ENCODE measurements at regions not wholly inside any gene's neighbourhood (a gene's known extent, or its start where the extent isn't known, plus 50 kb on each side); places are given as distances from the start of the nearest gene placed in this dataset.

- WGBS (ENCODE audit: insufficient coverage, low coverage, missing lambda C conversion rate), result 0% methylated on average over 5 of the region's 5 CpGs
- no peak overlapping the region for H3K27ac ChIP-seq (ENCODE audit: extremely low read depth, low read depth, low read length)
- no peak overlapping the region for H3K9ac ChIP-seq (ENCODE audit: insufficient read depth in 1 of 2, low read depth in 2 of 2, low read length in 2 of 2)
- H4K20me1 ChIP-seq (replicated peaks; ENCODE audit: control insufficient read depth, insufficient read depth, low read length), result no peaks in the 10 kb centered on the region
- no peak for TF ChIP-seq STAG1 (CRISPR knock-in tag; IDR thresholded peaks at IDR 0.05; ENCODE audit: borderline replicate concordance)
- no peak for TF ChIP-seq MCM3 (IDR thresholded peaks at IDR 0.05)
- TF ChIP-seq HNRNPH1 (optimal IDR thresholded peaks at IDR 0.05; ENCODE audit: low read depth, low read length), result no peak
- no peak for TF ChIP-seq NELFE (IDR thresholded peaks at IDR 0.05; ENCODE audit: insufficient read depth, insufficient read length)
- no peak for TF ChIP-seq SIX5 (IDR thresholded peaks at IDR 0.05; ENCODE audit: borderline replicate concordance in 1 of 2, insufficient read depth in 1 of 2, low read depth in 1 of 2, low read length in 2 of 2)
- no peak for TF ChIP-seq YY1 (IDR thresholded peaks at IDR 0.05; ENCODE audit: borderline replicate concordance in 1 of 3, control insufficient read depth in 1 of 3, extremely low read depth in 1 of 3, insufficient read depth in 3 of 3, insufficient read length in 1 of 3, insufficient replicate concordance in 2 of 3, low read depth in 1 of 3, low read length in 2 of 3)
- TF ChIP-seq IRF9 (tag; IDR thresholded peaks at IDR 0.05), result no peak
- TF ChIP-seq HNRNPK (IDR thresholded peaks at IDR 0.05; ENCODE audit: low read depth, low read length, poor library complexity, severe bottlenecking), result no peak
- no peak for TF ChIP-seq BACH1 (tag; IDR thresholded peaks at IDR 0.05)
- no peak for TF ChIP-seq ZNF766 (CRISPR knock-in tag; conservative IDR thresholded peaks at IDR 0.05)
- TF ChIP-seq SREBF1 (IDR thresholded peaks at IDR 0.05; ENCODE audit: borderline replicate concordance, low read depth, low read length), result no peak
- TF ChIP-seq, protein P1, sequence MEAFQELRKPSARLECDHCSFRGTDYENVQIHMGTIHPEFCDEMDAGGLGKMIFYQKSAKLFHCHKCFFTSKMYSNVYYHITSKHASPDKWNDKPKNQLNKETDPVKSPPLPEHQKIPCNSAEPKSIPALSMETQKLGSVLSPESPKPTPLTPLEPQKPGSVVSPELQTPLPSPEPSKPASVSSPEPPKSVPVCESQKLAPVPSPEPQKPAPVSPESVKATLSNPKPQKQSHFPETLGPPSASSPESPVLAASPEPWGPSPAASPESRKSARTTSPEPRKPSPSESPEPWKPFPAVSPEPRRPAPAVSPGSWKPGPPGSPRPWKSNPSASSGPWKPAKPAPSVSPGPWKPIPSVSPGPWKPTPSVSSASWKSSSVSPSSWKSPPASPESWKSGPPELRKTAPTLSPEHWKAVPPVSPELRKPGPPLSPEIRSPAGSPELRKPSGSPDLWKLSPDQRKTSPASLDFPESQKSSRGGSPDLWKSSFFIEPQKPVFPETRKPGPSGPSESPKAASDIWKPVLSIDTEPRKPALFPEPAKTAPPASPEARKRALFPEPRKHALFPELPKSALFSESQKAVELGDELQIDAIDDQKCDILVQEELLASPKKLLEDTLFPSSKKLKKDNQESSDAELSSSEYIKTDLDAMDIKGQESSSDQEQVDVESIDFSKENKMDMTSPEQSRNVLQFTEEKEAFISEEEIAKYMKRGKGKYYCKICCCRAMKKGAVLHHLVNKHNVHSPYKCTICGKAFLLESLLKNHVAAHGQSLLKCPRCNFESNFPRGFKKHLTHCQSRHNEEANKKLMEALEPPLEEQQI (IDR thresholded peaks at IDR 0.05), result no peak
- TF ChIP-seq CTCFL (IDR thresholded peaks at IDR 0.05; ENCODE audit: borderline replicate concordance, insufficient read depth, low read depth, low read length, poor library complexity, severe bottlenecking), result no peak
- intact Hi-C loops (cut with micrococcal nuclease) (no loop called here), in situ Hi-C loops (cut with MboI) (no loop called here)
- no peaks in the 10 kb centered on the region for H3K9me3 ChIP-seq (replicated peaks; ENCODE audit: control insufficient read depth, insufficient read depth, low read depth, low read length)
- no peaks in the 10 kb centered on the region for H3K79me2 ChIP-seq (ENCODE audit: control insufficient read depth, insufficient read depth, low read length)
- H2AFZ ChIP-seq (ENCODE audit: low read depth, low read length), result no peak overlapping the region
- ChIA-PET CTCF (ENCODE audit: low intra/inter-chr PET ratio) (no interaction called here), POLR2A (no interaction called here)
- no peak overlapping the region for H3K4me2 ChIP-seq (ENCODE audit: insufficient read depth, low read length)
- H3K27me3 ChIP-seq (ENCODE audit: control insufficient read depth in 2 of 2, insufficient read depth in 2 of 2, low read length in 2 of 2), result peaks cover 0 to 11% of the 10 kb centered on the region in 2 experiments; a peak in 1 of 5 replicates
- no TSS peak for BruUV-seq (replicated peaks)
- no peak for FAIRE-seq
- H3K9me1 ChIP-seq (ENCODE audit: control insufficient read depth, insufficient read depth, low read length), result no peaks in the 10 kb centered on the region
- H3K4me3 ChIP-seq, result no peak overlapping the region
- ATAC-seq, result no peak
- H3K4me1 ChIP-seq (replicated peaks in 1 of 2; ENCODE audit: control insufficient read depth in 2 of 2, insufficient read depth in 2 of 2, low read length in 2 of 2), result no peaks in the 10 kb centered on the region
- H3K36me3 ChIP-seq (ENCODE audit: control insufficient read depth, insufficient read depth, low read length), result no peaks in the 10 kb centered on the region
- DNase-seq (ENCODE audit: extremely low read depth in 1 of 4, low spot score in 3 of 4), result no peak
Observed at GRCh38 chr2:2881499-2881898, 496.1 kb downstream of the EIPR1 start.

All from K562 (cell line).